OCI-LY7 (cell line): ENCODE measurements at regions not wholly inside any gene's neighbourhood (a gene's known extent, or its start where the extent isn't known, plus 50 kb on each side); places are given as distances from the start of the nearest gene placed in this dataset.

Experiments
- BruUV-seq: library from RNA; stranded (reverse); fragments of 400-500 nt; replicated peaks from 2 replicates; lab custom pipeline; 2021; lab: Mats Ljungman, UMichigan
- CTCF ChIA-PET: fragments of 300-600 bp; sonication (Branson Sonifier 250); formaldehyde crosslinking; loops from one replicate; lab custom pipeline; 2022; ENCODE audit warnings: antibody characterized with exemption; ENCODE audit not compliant: unreplicated experiment; lab: Charles Lee
- POLR2A ChIA-PET: fragments of 300-600 bp; sonication (Branson Sonifier 250); formaldehyde crosslinking; loops from one replicate; lab custom pipeline; 2022; ENCODE audit warnings: antibody characterized with exemption; lab: Charles Lee
- DNase-seq: peaks from one replicate; pipeline ENCODE4 v3.0.0-alpha.2; 2015; ENCODE audit warnings: low spot score
- H2AFZ ChIP-seq: fragments of 200-600 bp; sonication (generic), shearing (Covaris generic); 2 replicates; pipeline ENCODE4 v1.6.1; 2014; ENCODE audit warnings: mild to moderate bottlenecking, antibody characterized with exemption, low read length, moderate library complexity
- H3K27ac ChIP-seq: fragments of 200-600 bp; sonication (generic); 2 replicates; pipeline ENCODE4 v1.5.1; 2014; ENCODE audit warnings: mixed run types, low read depth, mild to moderate bottlenecking, moderate library complexity, low read length, inconsistent platforms; ENCODE audit not compliant: poor library complexity, severe bottlenecking
- H3K36me3 ChIP-seq: fragments of 200-600 bp; sonication (generic); 2 replicates; pipeline ENCODE4 v1.6.1; 2014; ENCODE audit warnings: mild to moderate bottlenecking, antibody characterized with exemption, low read length, moderate library complexity, mixed read lengths; ENCODE audit not compliant: insufficient read depth
- H3K4me1 ChIP-seq: fragments of 200-600 bp; sonication (generic); 2 replicates; pipeline ENCODE4 v1.5.1; 2014; ENCODE audit warnings: mild to moderate bottlenecking, low read length; ENCODE audit not compliant: insufficient read depth, poor library complexity, severe bottlenecking
- H3K4me2 ChIP-seq: fragments of 200-600 bp; sonication (generic); 2 replicates; pipeline ENCODE4 v1.6.1; 2014; ENCODE audit warnings: mild to moderate bottlenecking, low read length
- H3K4me3 ChIP-seq: fragments of 200-600 bp; sonication (generic); 2 replicates; pipeline ENCODE4 v1.5.1; 2014; ENCODE audit warnings: mild to moderate bottlenecking, low read depth, low read length; ENCODE audit not compliant: poor library complexity, severe bottlenecking
- H3K79me2 ChIP-seq: fragments of 200-600 bp; sonication (generic); 2 replicates; pipeline ENCODE4 v1.6.1; 2016; ENCODE audit warnings: low read depth, mild to moderate bottlenecking, low read length, moderate library complexity, mixed read lengths; ENCODE audit not compliant: insufficient read depth
- H3K9me2 ChIP-seq: fragments of 200-600 bp; sonication (generic); 2 replicates; pipeline ENCODE4 v1.6.1; 2016; ENCODE audit warnings: mild to moderate bottlenecking, low read length, mixed read lengths; ENCODE audit not compliant: insufficient read depth
- H3K9me3 ChIP-seq: fragments of 200-600 bp; sonication (generic); 2 replicates; pipeline ENCODE4 v1.6.1; 2014; ENCODE audit warnings: mild to moderate bottlenecking, mixed run types, low read length, mixed read lengths
- H4K20me1 ChIP-seq: fragments of 200-600 bp; sonication (generic); 2 replicates; pipeline ENCODE4 v1.6.1; 2014; ENCODE audit warnings: mild to moderate bottlenecking, antibody characterized with exemption, low read length, moderate library complexity, mixed read lengths; ENCODE audit not compliant: insufficient read depth
- EZH2phosphoT487 ChIP-seq: fragments of 200-600 bp; sonication (generic); IDR thresholded peaks from 2 replicates; pipeline ENCODE4 v1.6.1; 2018; ENCODE audit warnings: low read depth, borderline replicate concordance, mild to moderate bottlenecking, mixed run types, antibody characterized with exemption, low read length, moderate library complexity, mixed read lengths
- intact Hi-C: fragments of 100-400 bp; cut with micrococcal nuclease; formaldehyde crosslinking; loops from one replicate; pipeline ENCODE4 v1.10.0; 2022; ENCODE audit not compliant: unreplicated experiment
- TF ChIP-seq, protein P1 (sequence below): fragments of 200-600 bp; sonication (generic); conservative IDR thresholded peaks from 2 replicates; pipeline ENCODE4 v1.5.1; 2014; ENCODE audit warnings: mild to moderate bottlenecking, antibody characterized with exemption, low read length, moderate library complexity, mixed read lengths

DNA sequence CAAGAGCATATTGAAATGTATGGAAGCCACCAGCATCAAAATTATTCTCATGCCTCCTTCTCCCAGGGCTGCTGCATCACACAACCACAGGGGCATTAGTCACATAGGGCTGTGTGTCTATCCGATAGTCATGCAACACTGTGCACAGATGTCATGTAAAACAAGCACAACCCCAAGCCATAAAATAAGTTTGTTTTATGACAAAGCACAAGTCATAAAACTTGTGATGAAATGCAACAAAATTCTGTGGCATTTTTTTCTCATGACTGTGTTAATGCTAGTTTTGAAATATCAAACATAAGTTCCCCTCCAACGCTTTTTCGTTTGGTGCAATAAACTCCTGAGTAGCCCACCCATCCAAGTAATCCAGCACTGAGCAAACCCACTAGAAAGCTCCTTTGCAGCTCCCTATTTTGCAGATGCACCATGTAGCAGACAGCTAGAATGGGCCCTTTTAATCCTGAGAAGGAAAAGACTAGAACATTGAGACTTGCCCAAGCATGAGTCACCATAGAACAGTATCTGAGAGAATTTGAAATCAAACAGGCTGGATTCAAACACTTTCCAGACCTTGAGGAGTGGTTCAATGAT, 93.3 kb upstream of the ZNF366 start:
- POLR2A ChIA-PET: no interaction called here
- no peaks in the 10 kb centered on the region for H3K79me2 ChIP-seq
- no peak overlapping the region for H2AFZ ChIP-seq

DNA sequence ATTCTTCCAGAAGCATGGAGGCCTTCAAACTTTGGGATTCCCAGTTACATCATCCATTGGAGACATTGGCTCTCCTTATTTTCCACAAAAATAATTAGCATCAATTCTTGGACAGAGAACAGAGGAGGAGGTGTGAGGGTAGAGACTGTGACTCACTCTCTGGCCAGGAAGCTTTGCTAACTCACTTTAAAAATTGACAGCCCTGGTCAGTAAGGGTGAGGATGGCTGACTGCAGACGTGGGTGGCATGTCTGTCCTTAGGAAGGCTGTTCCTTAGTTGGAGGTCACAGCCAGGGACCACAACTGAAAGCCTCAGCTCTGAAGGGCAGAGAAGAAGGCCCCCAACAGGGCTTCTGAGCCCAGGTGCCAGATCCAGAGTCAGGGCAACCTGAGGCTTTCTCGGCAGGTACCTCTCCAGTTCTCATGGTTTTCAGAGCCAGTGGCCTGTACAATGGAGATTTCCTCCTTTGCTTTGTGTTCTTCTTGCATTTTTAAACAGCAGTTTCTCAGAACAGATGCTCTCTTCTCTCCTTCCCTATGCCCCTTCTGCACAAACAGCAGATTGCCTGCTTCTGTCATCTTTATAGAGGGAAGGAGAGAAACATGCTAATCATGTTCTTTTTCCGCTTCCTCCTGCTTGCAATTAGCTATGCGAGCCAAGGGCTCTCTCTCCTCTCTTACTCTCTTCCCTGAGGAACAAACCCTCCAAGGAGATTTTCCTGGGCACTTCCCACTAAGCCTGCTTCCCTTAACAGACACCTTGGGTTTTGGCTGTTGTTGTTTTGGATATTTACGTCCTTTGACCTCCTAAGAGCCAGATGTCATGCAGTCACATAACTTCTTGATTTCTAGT, 92.5 kb upstream of the ZNF366 start:
- H3K9me2 ChIP-seq: no peaks in the 10 kb centered on the region
- no peak overlapping the region for H3K4me3 ChIP-seq
- ChIA-PET POLR2A (no interaction called here), CTCF (no interaction called here)
- no peaks in the 10 kb centered on the region for H3K79me2 ChIP-seq
- DNase-seq: no peak
- no TSS peak for BruUV-seq
- H3K4me2 ChIP-seq: no peak overlapping the region
- H3K9me3 ChIP-seq: 0 out of 2 replicates have a peak, but pooled peaks cover 4% of the 10 kb centered on the region
- no peaks in the 10 kb centered on the region for H3K36me3 ChIP-seq
- H4K20me1 ChIP-seq: no peaks in the 10 kb centered on the region
- intact Hi-C loops: no loop called here
- H3K4me1 ChIP-seq: peaks cover 6% of the 10 kb centered on the region
- no peak for TF ChIP-seq EZH2phosphoT487
- TF ChIP-seq, protein P1, sequence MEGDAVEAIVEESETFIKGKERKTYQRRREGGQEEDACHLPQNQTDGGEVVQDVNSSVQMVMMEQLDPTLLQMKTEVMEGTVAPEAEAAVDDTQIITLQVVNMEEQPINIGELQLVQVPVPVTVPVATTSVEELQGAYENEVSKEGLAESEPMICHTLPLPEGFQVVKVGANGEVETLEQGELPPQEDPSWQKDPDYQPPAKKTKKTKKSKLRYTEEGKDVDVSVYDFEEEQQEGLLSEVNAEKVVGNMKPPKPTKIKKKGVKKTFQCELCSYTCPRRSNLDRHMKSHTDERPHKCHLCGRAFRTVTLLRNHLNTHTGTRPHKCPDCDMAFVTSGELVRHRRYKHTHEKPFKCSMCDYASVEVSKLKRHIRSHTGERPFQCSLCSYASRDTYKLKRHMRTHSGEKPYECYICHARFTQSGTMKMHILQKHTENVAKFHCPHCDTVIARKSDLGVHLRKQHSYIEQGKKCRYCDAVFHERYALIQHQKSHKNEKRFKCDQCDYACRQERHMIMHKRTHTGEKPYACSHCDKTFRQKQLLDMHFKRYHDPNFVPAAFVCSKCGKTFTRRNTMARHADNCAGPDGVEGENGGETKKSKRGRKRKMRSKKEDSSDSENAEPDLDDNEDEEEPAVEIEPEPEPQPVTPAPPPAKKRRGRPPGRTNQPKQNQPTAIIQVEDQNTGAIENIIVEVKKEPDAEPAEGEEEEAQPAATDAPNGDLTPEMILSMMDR: no peak
- H3K27ac ChIP-seq: no peak overlapping the region
- no peak overlapping the region for H2AFZ ChIP-seq

More for the DNA sequence above, 93.3 kb upstream of the ZNF366 start:
- no peaks in the 10 kb centered on the region for H4K20me1 ChIP-seq
- CTCF ChIA-PET: no interaction called here
- TF ChIP-seq, protein P1: no peak
- no peak for TF ChIP-seq EZH2phosphoT487
- no peak overlapping the region for H3K4me3 ChIP-seq
- H3K4me2 ChIP-seq: no peak overlapping the region
- BruUV-seq: no TSS peak
- H3K27ac ChIP-seq: no peak overlapping the region
- H3K9me2 ChIP-seq: no peaks in the 10 kb centered on the region
- H3K9me3 ChIP-seq: 0 out of 2 replicates have a peak, but pooled peaks cover 4% of the 10 kb centered on the region
- intact Hi-C loops: no loop called here
- no peak for DNase-seq
- peaks cover 6% of the 10 kb centered on the region for H3K4me1 ChIP-seq
- no peaks in the 10 kb centered on the region for H3K36me3 ChIP-seq

DNA sequence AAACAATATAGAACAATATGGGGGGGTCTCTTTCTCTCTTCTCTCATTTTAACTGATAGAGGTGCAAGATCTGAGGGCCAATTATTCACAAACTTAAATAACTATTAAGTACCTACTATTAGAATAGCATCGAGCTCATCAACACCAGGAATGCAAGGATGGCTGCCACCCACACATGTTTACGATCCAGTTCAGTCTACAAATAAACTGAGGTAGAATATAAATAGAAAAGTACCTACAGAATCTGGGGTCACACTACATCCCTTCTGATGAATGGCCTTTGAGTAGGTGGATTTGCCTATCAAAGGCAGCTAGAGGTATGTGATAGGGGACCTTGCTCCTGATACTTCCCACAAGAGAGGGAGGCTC, 91.8 kb upstream of the ZNF366 start:
- POLR2A ChIA-PET: no interaction called here
- Histone ChIP-seq H3K4me3 (no peak overlapping the region), H3K4me2 (0 out of 2 replicates have a peak overlapping the region, but pooled peaks have one; percentile 13), H3K27ac (no peak overlapping the region), H3K36me3 (no peaks in the 10 kb centered on the region), H4K20me1 (no peaks in the 10 kb centered on the region), H3K4me1 (peaks cover 6% of the 10 kb centered on the region), H3K9me3 (0 out of 2 replicates have a peak, but pooled peaks cover 4% of the 10 kb centered on the region), H2AFZ (peak overlapping the region; percentile 42; the same call in 1 of the 2 replicates), H3K79me2 (no peaks in the 10 kb centered on the region), H3K9me2 (no peaks in the 10 kb centered on the region)
- DNase-seq: no peak
- CTCF ChIA-PET: no interaction called here
- TF ChIP-seq EZH2phosphoT487: no peak
- TF ChIP-seq, protein P1: no peak
- intact Hi-C loops: no loop called here
- BruUV-seq: no TSS peak
